Spinal cord (tissue), 9 donors: ENCODE measurements at regions not wholly inside any gene's neighbourhood (a gene's known extent, or its start where the extent isn't known, plus 50 kb on each side); places are given as distances from the start of the nearest gene placed in this dataset.
A peak's percentile ranks its signal among the peaks of the same experiment; 100 is the strongest.

Experiments
- DNase-seq, 6 donors: peaks; one replicate each; pipeline versions ENCODE4 v3.0.0 to v3.0.0-alpha.2; 2013 to 2015; ENCODE audit warnings: low spot score in 6 of 6, low read depth in 4 of 6
- H3K27ac ChIP-seq: one replicate; pipeline ENCODE4 v1.5.1; 2013; ENCODE audit warnings: low read depth, low read length, control low read depth
- H3K27me3 ChIP-seq: one replicate; pipeline ENCODE4 v1.6.1; 2013; ENCODE audit warnings: low read length; ENCODE audit not compliant: control insufficient read depth, insufficient read depth
- H3K36me3 ChIP-seq: one replicate; pipeline ENCODE4 v1.6.1; 2013; ENCODE audit warnings: low read length; ENCODE audit not compliant: control insufficient read depth, insufficient read depth
- H3K4me1 ChIP-seq: one replicate; pipeline ENCODE4 v1.6.1; 2013; ENCODE audit warnings: low read length; ENCODE audit not compliant: control insufficient read depth, insufficient read depth
- H3K4me3 ChIP-seq: one replicate; pipeline ENCODE4 v1.5.1; 2013; ENCODE audit warnings: low read depth, low read length, control low read depth
- H3K9me3 ChIP-seq: one replicate; pipeline ENCODE4 v1.6.1; 2013; ENCODE audit warnings: low read length; ENCODE audit not compliant: control insufficient read depth, insufficient read depth
- WGBS: methylation state at CpG from one replicate; pipeline ENCODE4 v1.1.5; 2013; ENCODE audit warnings: missing lambda C conversion rate; ENCODE audit not compliant: insufficient coverage; 5-methylcytosine and 5-hydroxymethylcytosine counted together
- donor health status: healthy.

DNA sequence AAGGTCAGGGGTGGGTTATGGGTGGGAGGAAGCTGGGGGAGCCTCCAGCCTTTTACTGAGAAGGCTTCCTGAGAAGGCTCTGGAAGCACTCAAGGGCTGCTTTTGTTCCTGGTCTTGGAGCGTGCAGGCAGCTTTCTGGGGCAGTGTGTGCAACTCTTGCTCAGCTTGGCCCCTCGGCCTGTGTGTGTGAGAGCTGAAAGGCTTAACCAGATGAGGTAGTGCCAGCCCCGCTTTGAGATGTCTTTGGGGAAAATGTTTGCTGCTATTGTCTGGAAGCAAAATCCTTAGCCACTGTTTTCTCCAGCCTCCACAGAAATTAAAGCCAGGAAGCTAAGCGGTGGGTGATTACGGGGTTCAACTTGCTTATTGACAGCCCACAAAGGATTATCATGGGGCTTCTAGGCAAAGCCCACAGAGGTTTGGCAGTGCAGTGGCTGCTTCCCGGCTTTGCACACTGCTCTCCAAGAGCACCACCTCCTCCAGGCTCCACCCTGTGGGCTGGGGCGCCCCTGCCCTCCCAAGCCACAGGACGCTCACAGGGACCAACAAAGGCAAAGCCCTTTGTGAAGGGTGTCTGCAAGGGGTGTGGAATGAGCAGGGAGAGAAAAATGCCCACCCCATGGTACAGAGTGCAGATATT lies 121.7 kb upstream of the TLE3 start:
- peak overlapping the region; percentile 79 for H3K27ac ChIP-seq
- no peaks in the 10 kb centered on the region for H3K9me3 ChIP-seq
- H3K4me3 ChIP-seq: no peak overlapping the region
- no peaks in the 10 kb centered on the region for H3K36me3 ChIP-seq
- no peaks in the 10 kb centered on the region for H3K27me3 ChIP-seq
- H3K4me1 ChIP-seq: peaks cover 26% of the 10 kb centered on the region
- DNase-seq: peak in 2 of 6 donors; percentile 43 to 54
- WGBS: 49% methylated on average over 5 of the region's 8 CpGs

- Histone ChIP-seq H3K27ac (no peak overlapping the region), H3K4me3 (no peak overlapping the region), H3K27me3 (no peaks in the 10 kb centered on the region), H3K36me3 (no peaks in the 10 kb centered on the region), H3K9me3 (no peaks in the 10 kb centered on the region), H3K4me1 (peaks cover 23% of the 10 kb centered on the region)
- WGBS: 65% methylated on average over 3 of the region's 7 CpGs
- peak in 1 of 6 donors; percentile 90 for DNase-seq
Measured at GRCh38 chr15:70217226-70218160, 119.8 kb upstream of the TLE3 start.

DNA sequence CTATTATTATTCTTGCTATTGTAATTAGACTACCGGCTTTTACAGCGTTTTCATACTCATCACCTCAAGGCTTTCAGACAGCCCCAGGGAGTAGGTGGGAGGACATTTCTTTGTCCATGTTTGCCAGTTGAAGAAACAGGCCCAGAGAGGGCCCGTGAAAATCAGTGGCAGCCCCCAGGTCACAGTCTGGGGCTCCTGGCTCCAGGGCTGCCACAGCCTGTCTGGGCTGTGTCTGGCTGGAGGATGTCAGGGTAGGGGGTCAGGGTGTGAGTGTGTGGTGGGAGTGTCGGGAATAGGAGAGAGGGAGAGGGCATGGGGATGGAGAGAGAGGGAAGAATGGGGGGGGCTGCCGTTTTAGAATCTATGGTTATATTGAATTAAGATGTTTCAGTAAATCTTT lies 118.2 kb upstream of the TLE3 start:
- WGBS: 72% methylated on average over 4 of the region's 5 CpGs
- Histone ChIP-seq H3K27me3 (no peaks in the 10 kb centered on the region), H3K27ac (no peak overlapping the region), H3K9me3 (no peaks in the 10 kb centered on the region), H3K36me3 (no peaks in the 10 kb centered on the region), H3K4me3 (no peak overlapping the region), H3K4me1 (peaks cover 23% of the 10 kb centered on the region)
- DNase-seq: no peak

GRCh38 chr15:70214941-70215635 lies 117.4 kb upstream of the TLE3 start:
- H3K27ac ChIP-seq: no peak overlapping the region
- H3K36me3 ChIP-seq: no peaks in the 10 kb centered on the region
- WGBS: 99% methylated on average over 7 of the region's 7 CpGs
- DNase-seq: no peak
- peaks cover 23% of the 10 kb centered on the region for H3K4me1 ChIP-seq
- H3K27me3 ChIP-seq: no peaks in the 10 kb centered on the region
- no peaks in the 10 kb centered on the region for H3K9me3 ChIP-seq
- no peak overlapping the region for H3K4me3 ChIP-seq

- WGBS: 100% methylated on average over 3 of the region's 5 CpGs
- Histone ChIP-seq H3K4me3 (no peak overlapping the region), H3K9me3 (no peaks in the 10 kb centered on the region), H3K4me1 (peaks cover 15% of the 10 kb centered on the region), H3K36me3 (no peaks in the 10 kb centered on the region), H3K27me3 (no peaks in the 10 kb centered on the region), H3K27ac (no peak overlapping the region)
- DNase-seq: no peak
Measured at GRCh38 chr15:70214276-70214675, 116.6 kb upstream of the TLE3 start.

DNA sequence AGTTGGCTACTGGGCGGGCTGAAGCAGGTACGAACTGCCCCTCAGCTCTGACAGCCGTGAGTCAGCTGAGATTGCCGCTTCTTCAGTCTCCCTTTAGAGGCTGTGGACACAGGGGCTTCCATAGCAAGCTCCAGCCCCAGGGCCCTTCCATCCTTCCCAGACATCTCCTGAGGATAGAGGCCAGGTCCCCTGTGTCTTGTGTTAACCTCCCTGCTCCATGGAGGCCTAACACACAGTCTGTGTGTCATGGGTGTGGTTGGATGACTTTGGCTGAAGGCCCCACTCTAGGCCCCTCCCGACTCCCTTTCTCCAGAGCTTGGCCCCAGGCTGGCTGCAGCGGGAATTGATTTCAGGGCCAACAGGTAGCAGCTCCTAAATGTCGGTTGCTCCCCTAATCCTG lies 116.1 kb upstream of the TLE3 start:
- 88% methylated on average over 4 of the region's 7 CpGs for WGBS
- H3K27ac ChIP-seq: no peak overlapping the region
- H3K4me1 ChIP-seq: peaks cover 13% of the 10 kb centered on the region
- no peaks in the 10 kb centered on the region for H3K36me3 ChIP-seq
- DNase-seq: no peak
- H3K27me3 ChIP-seq: no peaks in the 10 kb centered on the region
- no peak overlapping the region for H3K4me3 ChIP-seq
- no peaks in the 10 kb centered on the region for H3K9me3 ChIP-seq

- Histone ChIP-seq H3K27me3 (no peaks in the 10 kb centered on the region), H3K4me1 (peaks cover 13% of the 10 kb centered on the region), H3K9me3 (no peaks in the 10 kb centered on the region), H3K4me3 (no peak overlapping the region), H3K27ac (no peak overlapping the region), H3K36me3 (no peaks in the 10 kb centered on the region)
- DNase-seq: no peak
- 71% methylated on average over 8 of the region's 10 CpGs for WGBS
Measured at GRCh38 chr15:70212963-70213315, 115.2 kb upstream of the TLE3 start.

DNA sequence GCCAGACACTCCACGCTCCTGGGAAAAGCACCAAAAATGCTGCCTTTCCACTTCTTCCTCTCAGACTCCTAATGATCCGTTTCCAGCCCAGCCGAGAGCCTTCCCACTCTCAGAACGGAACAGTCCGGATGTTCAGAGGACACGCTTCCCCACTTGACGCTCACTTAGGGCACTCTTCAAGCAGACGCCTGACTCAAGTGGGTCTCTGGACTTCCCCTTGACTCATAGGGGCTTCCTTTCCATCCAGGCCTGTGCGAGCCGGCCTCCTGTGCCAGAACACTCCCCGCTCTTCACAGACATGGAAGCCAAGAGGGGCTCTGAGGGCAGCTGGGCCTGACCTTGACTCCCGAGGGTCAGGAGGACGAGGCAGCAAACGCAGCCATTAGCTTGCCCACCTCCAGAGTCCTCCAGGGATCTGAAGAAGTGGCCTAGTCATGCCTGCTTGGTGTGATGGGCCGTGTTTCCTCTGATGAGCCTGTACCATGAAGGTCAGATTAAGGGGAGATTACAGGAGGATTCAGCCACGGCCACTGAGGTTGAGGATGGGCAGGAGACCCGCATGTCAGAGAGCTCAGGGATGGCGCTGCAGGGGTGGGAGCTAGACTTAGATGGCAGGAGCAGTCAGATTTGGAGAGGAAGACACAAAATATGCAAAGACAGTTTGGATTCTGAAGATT lies 114.7 kb upstream of the TLE3 start:
- no peak overlapping the region for H3K4me3 ChIP-seq
- no peak for DNase-seq
- no peaks in the 10 kb centered on the region for H3K9me3 ChIP-seq
- no peaks in the 10 kb centered on the region for H3K36me3 ChIP-seq
- H3K4me1 ChIP-seq: peaks cover 10% of the 10 kb centered on the region
- 89% methylated on average over 18 of the region's 18 CpGs for WGBS
- H3K27me3 ChIP-seq: no peaks in the 10 kb centered on the region
- no peak overlapping the region for H3K27ac ChIP-seq

DNA sequence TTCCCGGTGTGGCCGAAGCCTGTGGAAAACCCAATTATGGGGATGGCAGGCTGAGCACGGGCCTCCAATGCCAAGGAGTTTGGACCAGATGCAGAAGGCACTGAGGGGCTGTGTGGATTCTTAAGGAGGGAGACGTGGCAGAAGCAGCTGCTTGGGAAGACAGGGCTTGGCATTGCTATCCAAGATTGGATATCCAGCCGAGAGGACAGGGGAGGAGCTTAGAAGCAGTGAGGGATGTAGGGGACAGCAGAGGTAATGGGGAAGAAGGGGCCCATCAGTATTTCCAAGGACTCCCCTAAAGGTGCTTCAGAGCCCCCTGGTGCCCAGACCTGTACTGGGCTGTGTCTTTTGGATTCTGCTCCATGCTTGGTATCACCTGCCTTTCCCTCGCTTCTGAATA lies 112.8 kb upstream of the TLE3 start:
- whole genome bisulfite sequencing: 79% methylated on average over 5 of the region's 6 CpGs
- Histone ChIP-seq H3K36me3 (no peaks in the 10 kb centered on the region), H3K9me3 (no peaks in the 10 kb centered on the region), H3K4me3 (no peak overlapping the region), H3K4me1 (no peaks in the 10 kb centered on the region), H3K27me3 (no peaks in the 10 kb centered on the region), H3K27ac (no peak overlapping the region)
- no peak for DNase-seq
